Uterus (tissue), 3 donors: ENCODE measurements at regions not wholly inside any gene's neighbourhood (a gene's known extent, or its start where the extent isn't known, plus 50 kb on each side); places are given as distances from the start of the nearest gene placed in this dataset.
"Not testable (repeated sequence)": the region's sequence is repeated elsewhere in the genome, so short reads cannot be mapped to it uniquely, and the experiment has no call there.

Source experiments
- DNase-seq, 2 donors: peaks; one replicate each; pipeline ENCODE4 v3.0.0-alpha.2; 2019 to 2020
- H3K27ac ChIP-seq, 2 donors: fragments of 200-600 bp; sonication (generic); 1 replicate in 1 of 2; 2 replicates in 1 of 2; pipeline ENCODE4 v1.5.1; 2016 to 2018
- H3K27me3 ChIP-seq, 2 donors: fragments of 200-600 bp; sonication (generic); one replicate each; pipeline ENCODE4 v1.5.1; 2018 to 2019; ENCODE audit warnings: control low read depth in 1 of 2
- H3K36me3 ChIP-seq, 2 donors: fragments of 200-600 bp; sonication (generic); one replicate each; pipeline ENCODE4 v1.5.1; 2019; ENCODE audit warnings: control low read depth in 1 of 2
- H3K4me1 ChIP-seq, 2 donors: fragments of 200-600 bp; sonication (generic); one replicate each; pipeline ENCODE4 v1.5.1; 2018 to 2019; ENCODE audit warnings: control low read depth in 1 of 2
- H3K4me3 ChIP-seq, 2 donors: fragments of 200-600 bp; sonication (generic); 1 replicate in 1 of 2; 2 replicates in 1 of 2; pipeline ENCODE4 v1.5.1; 2018 to 2019; ENCODE audit warnings: mild to moderate bottlenecking in 1 of 2
- H3K9me3 ChIP-seq, 2 donors: fragments of 200-600 bp; sonication (generic); one replicate each; pipeline ENCODE4 v1.5.1; 2019; ENCODE audit warnings: control low read depth in 1 of 2
- CTCF ChIP-seq, 4 experiments: fragments of 200-600 bp in 2 of 4; fragments of 450-650 bp in 2 of 4; sonication (generic) in 2 of 4; IDR thresholded peaks; one replicate each; pipeline ENCODE4 v1.5.1; 2016 to 2019; ENCODE audit warnings: antibody characterized with exemption in 4 of 4, mild to moderate bottlenecking in 2 of 4, moderate library complexity in 1 of 4
- POLR2A ChIP-seq, 2 donors: fragments of 450-650 bp; IDR thresholded peaks; one replicate each; pipeline ENCODE4 v1.6.1; 2016; ENCODE audit warnings: antibody characterized with exemption in 2 of 2, mild to moderate bottlenecking in 1 of 2, moderate library complexity in 1 of 2
- intact Hi-C: fragments of 100-400 bp; cut with DNase I; formaldehyde crosslinking; loops from one replicate; pipeline ENCODE4 v1.15.1; 2023; ENCODE audit warnings: low total_unique reads
- donor health status: DM: yes; HTN: yes; CAD: no.

- Histone ChIP-seq H3K27ac (no peak overlapping the region), H3K9me3 (no peaks in the 10 kb centered on the region), H3K4me1 (no peaks in the 10 kb centered on the region), H3K36me3 (no peaks in the 10 kb centered on the region), H3K4me3 (no peak overlapping the region), H3K27me3 (no peaks in the 10 kb centered on the region)
- intact Hi-C loops = no loop called here
- no peak for DNase-seq
- TF ChIP-seq CTCF (IDR thresholded peaks at IDR 0.05) = no peak
- no peak for TF ChIP-seq POLR2A (IDR thresholded peaks at IDR 0.05)
These were observed 1128.4 kb upstream of the POT1 start for GRCh38 chr7:126057979-126058378.

GRCh38 chr7:126056613-126057012, 1127.0 kb upstream of the POT1 start:
- H3K27ac ChIP-seq, H3K4me3 ChIP-seq, H3K27me3 ChIP-seq, DNase-seq, H3K36me3 ChIP-seq, H3K4me1 ChIP-seq, intact Hi-C loops, H3K9me3 ChIP-seq: not testable (repeated sequence)

GRCh38 chr7:126052229-126052628, 1122.6 kb upstream of the POT1 start:
- Histone ChIP-seq H3K4me3 (no peak overlapping the region), H3K36me3 (no peaks in the 10 kb centered on the region), H3K4me1 (no peaks in the 10 kb centered on the region), H3K27ac (no peak overlapping the region), H3K9me3 (no peaks in the 10 kb centered on the region), H3K27me3 (no peaks in the 10 kb centered on the region)
- intact Hi-C loops = no loop called here
- no peak for DNase-seq
- TF ChIP-seq POLR2A (IDR thresholded peaks at IDR 0.05) = no peak
- TF ChIP-seq CTCF (IDR thresholded peaks at IDR 0.05) = no peak

GRCh38 chr7:126044662-126045061, 1115.0 kb upstream of the POT1 start:
- Histone ChIP-seq H3K36me3 (no peaks in the 10 kb centered on the region), H3K27ac (no peak overlapping the region), H3K4me3 (no peak overlapping the region), H3K27me3 (no peaks in the 10 kb centered on the region), H3K4me1 (no peaks in the 10 kb centered on the region), H3K9me3 (no peaks in the 10 kb centered on the region)
- intact Hi-C loops = no loop called here
- DNase-seq = no peak
- TF ChIP-seq POLR2A (IDR thresholded peaks at IDR 0.05) (no peak), CTCF (IDR thresholded peaks at IDR 0.05) (no peak)

- H3K27ac ChIP-seq = no peak overlapping the region
- H3K27me3 ChIP-seq = no peaks in the 10 kb centered on the region
- no peaks in the 10 kb centered on the region for H3K36me3 ChIP-seq
- H3K9me3 ChIP-seq = no peaks in the 10 kb centered on the region
- no peaks in the 10 kb centered on the region for H3K4me1 ChIP-seq
- TF ChIP-seq CTCF (IDR thresholded peaks at IDR 0.05) = no peak
- no peak for TF ChIP-seq POLR2A (IDR thresholded peaks at IDR 0.05)
- intact Hi-C loops = no loop called here
- no peak overlapping the region for H3K4me3 ChIP-seq
- DNase-seq = no peak
These were observed 1111.8 kb upstream of the POT1 start for GRCh38 chr7:126041472-126041871.
